ENCODE measurements at regions not wholly inside any gene's neighbourhood (a gene's known extent, or its start where the extent isn't known, plus 50 kb on each side); places are given as distances from the start of the nearest gene placed in this dataset.

DNA sequence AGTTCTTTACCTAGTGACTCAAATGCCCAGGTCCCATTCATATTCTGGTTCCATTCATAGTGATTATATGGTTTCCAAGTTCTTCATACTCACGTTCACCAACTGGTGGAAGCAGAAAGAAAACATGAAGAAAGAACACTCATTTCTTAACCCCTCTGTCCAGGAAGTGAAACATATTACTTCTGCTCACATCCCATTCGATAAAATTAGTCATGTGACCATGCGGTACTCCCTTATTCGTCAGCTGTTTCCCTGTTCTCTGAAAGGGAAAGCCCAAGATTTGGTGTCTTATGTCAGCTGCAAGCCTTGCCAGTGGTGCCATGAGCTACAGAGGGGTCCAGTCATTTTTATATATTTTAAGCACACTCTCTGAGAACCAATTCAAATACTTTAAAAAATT is 387.0 kb upstream of the DMAC1 start:
- DNase-seq, result no peak

- no peak for DNase-seq
These were observed 384.0 kb upstream of the DMAC1 start for GRCh38 chr9:8183618-8184017.

DNA sequence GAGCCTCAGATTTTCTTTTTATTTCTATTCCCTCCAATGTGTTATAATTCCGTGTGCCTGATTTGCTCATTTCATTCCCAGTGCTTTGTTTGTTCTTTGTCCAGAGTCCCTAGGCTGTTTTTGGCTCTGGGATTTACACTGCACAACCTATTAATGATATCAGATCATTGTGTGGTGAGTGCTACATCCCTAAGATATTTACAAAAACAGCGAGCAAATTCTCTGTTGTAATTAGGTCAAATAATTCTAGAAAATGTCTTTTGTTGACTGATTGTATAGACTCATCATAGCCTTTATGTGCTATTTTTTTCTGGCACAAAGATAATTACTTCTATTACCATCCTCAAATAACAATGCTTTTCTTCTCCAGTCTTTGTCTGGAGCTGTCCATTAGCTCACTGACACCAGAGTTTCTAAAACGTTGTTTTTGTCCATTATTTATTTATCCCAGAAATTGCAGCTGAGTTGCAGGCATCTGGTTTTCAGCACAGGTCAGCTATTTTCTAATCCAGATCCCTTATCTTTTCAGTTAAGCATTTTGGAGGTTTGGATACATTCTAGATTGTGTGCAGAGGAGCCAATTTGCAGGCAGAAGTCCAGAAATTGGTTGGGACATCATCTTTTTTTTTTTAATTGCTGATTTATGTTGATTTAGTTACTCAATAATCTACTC is 379.9 kb upstream of the DMAC1 start:
- DNase-seq, result no peak

- DNase-seq, result no peak
These were observed 372.4 kb upstream of the DMAC1 start for GRCh38 chr9:8172000-8172399.

- no peak for DNase-seq
These were observed 369.4 kb upstream of the DMAC1 start for GRCh38 chr9:8168916-8169438.

DNA sequence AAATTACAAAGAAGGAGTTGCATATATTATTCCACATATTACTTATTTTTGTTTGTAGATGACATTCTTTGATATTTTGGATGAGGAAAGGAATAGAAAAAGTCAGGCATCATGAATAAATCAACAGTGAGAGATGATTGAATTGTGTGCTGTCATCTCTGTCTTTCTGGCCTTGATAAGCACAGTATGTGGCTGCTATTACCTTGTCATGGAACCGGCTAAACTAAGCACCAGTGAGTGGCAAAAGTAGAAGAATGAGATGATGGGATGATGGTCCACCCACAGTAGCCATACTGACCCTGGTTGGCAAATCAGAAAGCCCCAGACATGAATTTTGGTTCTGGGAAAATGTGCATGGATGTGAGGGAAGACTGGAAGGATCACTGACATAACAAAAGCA is 361.2 kb upstream of the DMAC1 start:
- DNase-seq, result no peak

DNA sequence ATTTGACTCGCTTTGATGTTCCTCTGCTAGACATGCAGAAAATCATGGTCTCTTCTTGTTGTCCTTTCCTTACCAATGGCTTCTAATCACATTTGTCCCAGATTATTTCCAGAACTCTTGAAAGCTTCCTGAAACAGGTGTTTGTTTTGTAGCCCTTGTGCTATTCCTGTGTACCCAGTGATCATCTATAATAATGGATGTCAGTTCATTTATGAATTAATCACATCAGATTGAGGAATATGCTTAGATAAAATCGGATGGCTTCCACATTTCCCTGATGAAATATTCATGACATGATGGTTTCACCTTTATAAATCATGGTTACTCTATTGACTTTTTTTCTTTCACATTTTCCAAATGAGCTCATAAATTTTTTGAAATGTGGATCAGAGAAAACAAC is 359.0 kb upstream of the DMAC1 start:
- DNase-seq, result no peak

GRCh38 chr9:8157683-8158324 is 358.2 kb upstream of the DMAC1 start:
- no peak for DNase-seq

DNA sequence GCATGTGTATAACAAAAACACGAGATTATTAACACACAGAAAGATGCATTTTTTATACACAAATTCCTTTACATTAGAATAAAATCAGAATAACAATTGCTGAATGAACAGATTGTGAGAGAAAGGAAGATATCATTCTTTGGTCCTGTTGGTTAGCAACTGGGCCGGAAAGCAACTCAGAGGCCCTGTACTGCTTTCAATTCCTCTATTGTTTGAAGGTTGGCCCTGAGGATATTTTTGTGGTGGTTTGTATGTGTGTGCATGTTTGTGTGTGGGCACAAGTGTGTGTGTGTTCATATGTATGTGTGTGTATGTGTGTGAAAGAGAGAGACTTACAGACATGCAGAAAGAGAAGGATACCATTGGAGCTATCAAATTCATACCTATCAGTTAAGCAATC is 356.8 kb upstream of the DMAC1 start:
- no peak for DNase-seq

- DNase-seq, result no peak
These were observed 356.1 kb upstream of the DMAC1 start for GRCh38 chr9:8155706-8156105.

DNA sequence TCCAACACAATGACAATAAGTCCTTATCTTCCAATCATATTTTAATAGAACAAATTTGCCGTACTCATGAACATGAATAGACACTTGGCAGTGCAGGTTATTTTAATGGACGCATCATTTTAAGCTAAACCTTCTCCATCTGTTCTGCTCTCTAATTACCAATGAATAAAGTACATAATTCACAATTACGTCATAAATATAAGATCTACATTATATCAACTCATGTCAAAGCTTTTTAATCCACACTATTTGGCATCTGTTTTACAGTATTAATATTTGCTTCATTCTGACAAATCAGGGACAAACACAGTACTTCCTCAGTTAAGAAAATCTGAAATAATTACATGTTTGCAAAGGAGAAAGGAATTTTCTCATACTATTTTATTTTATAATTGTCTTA is 344.1 kb upstream of the DMAC1 start:
- peak; percentile 91 for DNase-seq

DNA sequence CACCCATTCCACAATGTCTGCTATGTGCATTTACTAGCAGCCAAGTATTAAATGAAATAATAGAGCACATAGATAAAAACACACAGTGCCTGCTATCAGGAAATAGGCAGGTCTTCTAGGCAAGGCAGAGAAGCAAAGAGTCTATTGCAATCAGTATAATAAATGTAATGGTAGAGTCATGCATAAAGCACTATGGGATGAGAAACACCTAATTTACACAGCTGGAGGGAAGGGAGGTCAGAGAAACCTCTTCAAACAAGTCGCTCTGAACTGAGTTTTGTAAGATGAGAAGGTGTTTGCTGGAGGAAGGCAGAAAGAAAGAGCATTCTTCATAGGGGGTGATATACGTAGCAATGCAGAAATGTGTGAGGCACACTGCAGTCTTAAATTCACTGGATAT is 341.0 kb upstream of the DMAC1 start:
- no peak for DNase-seq

- DNase-seq, result no peak
These were observed 340.2 kb upstream of the DMAC1 start for GRCh38 chr9:8139756-8140155.

GRCh38 chr9:8136477-8136876 is 336.9 kb upstream of the DMAC1 start:
- no peak for DNase-seq

GRCh38 chr9:8134635-8135034 is 335.1 kb upstream of the DMAC1 start:
- DNase-seq, result no peak

GRCh38 chr9:8133606-8134005 is 334.0 kb upstream of the DMAC1 start:
- DNase-seq, result no peak

DNA sequence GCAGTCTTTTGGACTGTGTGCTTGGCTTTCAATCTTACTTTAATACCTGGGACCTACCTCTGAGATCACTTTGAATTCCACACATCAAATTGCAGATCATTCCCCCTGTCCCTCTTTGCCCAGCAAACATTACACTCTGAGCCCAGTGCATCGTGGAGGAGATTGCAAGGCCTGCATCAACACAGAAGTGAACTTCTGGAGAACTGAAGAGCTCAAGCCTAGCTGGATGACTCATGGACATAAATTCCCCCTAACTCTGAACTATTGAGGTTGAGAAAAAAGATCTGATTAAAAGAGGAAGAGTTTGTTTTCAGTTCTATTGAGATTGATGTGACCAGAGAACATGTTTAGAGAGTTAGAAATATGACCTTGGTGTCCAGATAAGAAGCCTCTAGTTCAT is 316.0 kb upstream of the DMAC1 start:
- DNase-seq, result no peak

- no peak for DNase-seq
These were observed 315.2 kb upstream of the DMAC1 start for GRCh38 chr9:8114826-8115225.

DNA sequence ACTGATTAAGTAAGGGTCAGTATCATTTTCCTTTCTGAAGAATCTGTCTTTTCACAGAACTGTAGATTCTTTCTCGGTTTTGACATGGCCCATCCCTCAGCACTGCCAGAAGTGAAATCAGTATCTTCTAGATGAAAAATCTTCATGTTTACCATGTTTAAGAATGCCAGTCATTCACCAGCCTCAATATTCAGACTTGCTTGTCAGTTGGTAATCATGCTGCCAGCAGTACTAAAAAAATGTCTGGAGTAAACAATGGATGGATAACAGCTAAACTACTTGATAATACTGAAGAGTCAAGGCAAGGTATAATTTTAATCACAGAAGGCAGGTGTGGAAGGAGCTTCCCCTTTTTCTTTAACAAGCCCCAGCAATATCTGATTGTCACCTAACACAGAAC is 306.8 kb upstream of the DMAC1 start:
- DNase-seq, result no peak

DNA sequence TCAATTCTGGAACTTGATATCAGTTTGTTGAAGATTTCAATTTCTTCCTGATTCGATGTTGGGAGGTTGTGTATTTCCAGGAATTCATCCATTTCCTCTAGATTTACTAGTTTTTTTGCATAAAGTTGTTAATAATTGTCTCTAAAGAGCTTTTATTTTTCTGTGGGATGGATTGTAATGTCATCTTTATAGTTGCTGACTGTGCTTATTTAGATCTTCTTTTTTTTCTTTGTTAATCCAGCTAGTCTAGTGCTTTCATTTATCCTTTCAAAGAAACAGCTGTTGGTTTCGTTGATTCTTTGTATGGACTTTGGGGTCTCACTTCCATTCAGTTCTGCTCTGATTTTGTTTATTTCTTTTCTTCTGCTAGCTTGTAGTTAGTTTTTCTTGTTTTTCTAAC is 302.0 kb upstream of the DMAC1 start:
- DNase-seq, result no peak

- no peak for DNase-seq
These were observed 296.5 kb upstream of the DMAC1 start for GRCh38 chr9:8096091-8096490.

DNA sequence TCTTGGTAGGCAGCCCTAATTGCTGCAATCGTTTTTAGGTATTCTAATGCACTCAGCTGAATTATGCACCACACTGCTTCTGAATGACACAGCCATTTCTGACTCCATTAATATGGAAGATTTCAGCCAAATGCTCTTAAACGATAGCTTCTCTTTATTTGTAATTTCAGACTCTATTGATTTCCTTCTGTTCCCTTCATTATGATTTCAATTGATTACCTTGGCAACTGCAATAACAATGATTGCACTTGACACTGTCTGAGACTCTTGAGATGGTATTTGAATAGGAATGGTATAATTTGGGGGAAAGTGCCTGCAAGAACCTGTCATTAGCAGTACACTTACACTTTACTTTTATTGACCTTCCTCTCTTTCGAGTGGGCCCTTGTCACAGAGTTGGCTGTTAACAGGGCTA is 296.1 kb upstream of the DMAC1 start:
- DNase-seq, result peak; percentile 18

GRCh38 chr9:8088477-8088876 is 288.9 kb upstream of the DMAC1 start:
- no peak for DNase-seq

DNA sequence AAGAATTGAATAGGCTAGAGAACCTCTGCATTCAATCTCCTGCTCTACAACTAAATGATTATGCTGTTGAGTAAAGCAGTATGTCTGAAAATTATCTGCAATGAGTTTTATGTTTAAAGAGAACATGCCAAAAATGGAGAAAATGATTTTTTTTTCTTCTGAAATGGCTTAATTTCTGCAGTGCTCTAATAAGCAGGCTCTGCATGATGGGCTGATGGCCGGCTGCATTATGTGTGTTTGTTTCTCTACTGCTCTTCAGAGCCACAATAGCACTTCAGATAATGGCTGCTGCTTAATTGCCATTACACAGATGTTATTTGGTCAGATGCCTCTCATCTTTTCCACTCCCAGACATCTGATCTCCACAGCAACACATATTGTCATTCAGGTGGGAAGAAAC is 286.4 kb upstream of the DMAC1 start:
- peak; percentile 50 for DNase-seq

GRCh38 chr9:8078641-8079140 is 279.1 kb upstream of the DMAC1 start:
- no peak for DNase-seq
